ENCODE measurements at regions not wholly inside any gene's neighbourhood (a gene's known extent, or its start where the extent isn't known, plus 50 kb on each side); places are given as distances from the start of the nearest gene placed in this dataset.

GRCh38 chr9:78112406-78112805 is 80.8 kb upstream of the GNAQ start:
- TF ChIP-seq CTCF (IDR thresholded peaks at IDR 0.05) (no peak), POLR2A (IDR thresholded peaks at IDR 0.05) (no peak)

All from adrenal gland (tissue), 5 donors.